SK-N-SH (cell line): ENCODE measurements at regions not wholly inside any gene's neighbourhood (a gene's known extent, or its start where the extent isn't known, plus 50 kb on each side); places are given as distances from the start of the nearest gene placed in this dataset.

Experiments
- CTCF ChIA-PET: fragments of 300-600, 350-600 bp; formaldehyde crosslinking; extraction: SDS; loops from one replicate; lab custom pipeline; 2021; lab: Yijun Ruan, JAX
- POLR2A ChIA-PET: fragments of 350-600 bp; sonication (Branson Sonifier 250); formaldehyde crosslinking; extraction: SDS; loops from one replicate; lab custom pipeline; 2020; ENCODE audit warnings: antibody characterized with exemption, inconsistent platforms; lab: Yijun Ruan, JAX
- DNase-seq: peaks from one replicate; pipeline ENCODE4 v3.0.0; 2012
- H2AFZ ChIP-seq: fragments of 200-600 bp; sonication (generic); 2 replicates; pipeline ENCODE4 v1.8.1; 2016; ENCODE audit warnings: antibody characterized with exemption, mild to moderate bottlenecking, low read depth
- H3F3A ChIP-seq: fragments of 200-600 bp; sonication (generic); replicated peaks from 2 replicates; pipeline ENCODE3; 2016; ENCODE audit warnings: antibody characterized with exemption, mild to moderate bottlenecking; ENCODE audit not compliant: insufficient read depth
- H3K27ac ChIP-seq, 2 experiments: fragments of 200-500 bp in 1 of 2; fragments of 200-600 bp in 1 of 2; sonication (Bioruptor generic) in 1 of 2; sonication (generic), shearing (Covaris generic) in 1 of 2; 2 replicates each; pipeline versions ENCODE4 v1.5.1 to v1.6.1; 2014 to 2016; ENCODE audit warnings: low read depth in 2 of 2, inconsistent platforms in 1 of 2, low read length in 1 of 2, mild to moderate bottlenecking in 1 of 2, mixed read lengths in 1 of 2
- H3K27me3 ChIP-seq: fragments of 200-600 bp; sonication (generic), shearing (Covaris generic); 2 replicates; pipeline ENCODE4 v1.6.1; 2016; ENCODE audit warnings: mixed run types; ENCODE audit not compliant: insufficient read depth
- H3K36me3 ChIP-seq, 2 experiments: fragments of 200-500 bp in 1 of 2; fragments of 200-600 bp in 1 of 2; sonication (Bioruptor generic) in 1 of 2; sonication (generic) in 1 of 2; replicated peaks in 1 of 2; 2 replicates each; pipeline versions ENCODE3 to v1.5.1; 2014 to 2016; ENCODE audit warnings: low read length in 1 of 2, mild to moderate bottlenecking in 1 of 2; ENCODE audit not compliant: insufficient read depth in 2 of 2, control insufficient read depth in 1 of 2
- H3K4me1 ChIP-seq, 2 experiments: fragments of 200-500 bp in 1 of 2; fragments of 200-600 bp in 1 of 2; sonication (Bioruptor generic) in 1 of 2; sonication (generic), shearing (Covaris generic) in 1 of 2; 2 replicates each; pipeline versions ENCODE4 v1.5.1 to v1.6.1; 2014 to 2016; ENCODE audit warnings: low read depth in 1 of 2, low read length in 1 of 2, mixed run types in 1 of 2; ENCODE audit not compliant: insufficient read depth in 2 of 2, control insufficient read depth in 1 of 2
- H3K4me2 ChIP-seq: fragments of 200-600 bp; sonication (generic), shearing (Covaris generic); 2 replicates; pipeline ENCODE4 v1.6.1; 2017; ENCODE audit warnings: mixed run types
- H3K4me3 ChIP-seq, 2 experiments: fragments of 200-500 bp in 1 of 2; fragments of 200-600 bp in 1 of 2; sonication (Bioruptor generic) in 1 of 2; sonication (generic), shearing (Covaris generic) in 1 of 2; 2 replicates each; pipeline versions ENCODE4 v1.5.1 to v1.8.1; 2014 to 2016; ENCODE audit warnings: low read depth in 2 of 2, inconsistent platforms in 1 of 2, low read length in 1 of 2, mild to moderate bottlenecking in 1 of 2, mixed read lengths in 1 of 2, moderate library complexity in 1 of 2
- H3K79me2 ChIP-seq: fragments of 200-600 bp; sonication (generic); 2 replicates; pipeline ENCODE4 v1.8.1; 2017; ENCODE audit warnings: mild to moderate bottlenecking; ENCODE audit not compliant: insufficient read depth
- H3K9ac ChIP-seq: fragments of 200-600 bp; sonication (generic); 2 replicates; pipeline ENCODE4 v1.6.1; 2017; ENCODE audit warnings: mixed run types
- H3K9me2 ChIP-seq: fragments of 200-600 bp; sonication (generic); 2 replicates; pipeline ENCODE4 v1.6.1; 2017; ENCODE audit warnings: mixed run types
- H3K9me3 ChIP-seq: fragments of 200-600 bp; sonication (generic); 2 replicates; pipeline ENCODE4 v1.6.1; 2017; ENCODE audit warnings: mixed run types, mild to moderate bottlenecking, moderate library complexity
- H4K20me1 ChIP-seq: fragments of 200-600 bp; sonication (generic); 2 replicates; pipeline ENCODE4 v1.6.1; 2017; ENCODE audit warnings: mild to moderate bottlenecking, mixed run types; ENCODE audit not compliant: insufficient read depth
- CHD2 ChIP-seq: fragments of 150-350 bp; IDR thresholded peaks from 2 replicates; pipeline ENCODE4 v1.6.1; 2018; ENCODE audit warnings: low read length; ENCODE audit not compliant: partially characterized antibody
- ELF1 ChIP-seq: IDR thresholded peaks from 2 replicates; pipeline ENCODE4 v1.4.0; 2012
- FOXJ3 ChIP-seq: sonication (generic); formaldehyde crosslinking; IDR thresholded peaks from 2 replicates; pipeline ENCODE4 v1.5.1; 2020; ENCODE audit warnings: mild to moderate bottlenecking, missing genetic modification reagents
- FOXM1 ChIP-seq: IDR thresholded peaks from 2 replicates; pipeline ENCODE4 v1.4.0; 2012; ENCODE audit warnings: low read depth, mild to moderate bottlenecking
- MAX ChIP-seq: IDR thresholded peaks from 2 replicates; pipeline ENCODE4 v1.4.0; 2012; ENCODE audit warnings: low read depth
- MEF2A ChIP-seq: IDR thresholded peaks from 2 replicates; pipeline ENCODE4 v1.4.0; 2012; ENCODE audit warnings: low read depth, borderline replicate concordance
- NFIC ChIP-seq: IDR thresholded peaks from 2 replicates; pipeline ENCODE4 v1.4.0; 2012; ENCODE audit warnings: borderline replicate concordance
- PBX3 ChIP-seq: IDR thresholded peaks from 2 replicates; pipeline ENCODE4; 2012
- RAD21 ChIP-seq: IDR thresholded peaks from 2 replicates; pipeline ENCODE4 v1.6.1; 2012; ENCODE audit warnings: mild to moderate bottlenecking, low read length
- REST ChIP-seq: IDR thresholded peaks from 2 replicates; pipeline ENCODE4 v1.6.1; 2012; ENCODE audit warnings: mild to moderate bottlenecking, low read depth, low read length, moderate library complexity
- RFX5 ChIP-seq: IDR thresholded peaks from 2 replicates; pipeline ENCODE4 v1.6.1; 2012; ENCODE audit warnings: mild to moderate bottlenecking, improper control_type of control experiment, low read length
- RXRA ChIP-seq: IDR thresholded peaks from 2 replicates; pipeline ENCODE4 v1.4.0; 2012; ENCODE audit warnings: low read depth, mild to moderate bottlenecking, borderline replicate concordance
- SIN3A ChIP-seq: IDR thresholded peaks from 2 replicates; pipeline ENCODE4 v1.6.1; 2012; ENCODE audit warnings: low read depth, mild to moderate bottlenecking, low read length, moderate library complexity, borderline replicate concordance
- SMC3 ChIP-seq: IDR thresholded peaks from 2 replicates; pipeline ENCODE4 v1.6.1; 2012; ENCODE audit warnings: low read depth, low read length, improper control_type of control experiment
- TAF1 ChIP-seq: IDR thresholded peaks from 2 replicates; pipeline ENCODE4 v1.6.1; 2012; ENCODE audit warnings: low read depth, mild to moderate bottlenecking, low read length, moderate library complexity, borderline replicate concordance
- TCF12 ChIP-seq: IDR thresholded peaks from 2 replicates; pipeline ENCODE4 v1.4.0; 2012
- TEAD4 ChIP-seq: IDR thresholded peaks from 2 replicates; pipeline ENCODE4 v1.4.0; 2012; ENCODE audit warnings: mild to moderate bottlenecking, borderline replicate concordance; ENCODE audit not compliant: insufficient read depth
- USF1 ChIP-seq: IDR thresholded peaks from 2 replicates; pipeline ENCODE4 v1.4.0; 2012; ENCODE audit warnings: low read depth, borderline replicate concordance
- USF2 ChIP-seq: fragments of 150-350 bp; IDR thresholded peaks from 2 replicates; pipeline ENCODE4 v1.6.1; 2017; ENCODE audit warnings: antibody characterized with exemption, low read length, low read depth, borderline replicate concordance
- WGBS: methylation state at CpG from one replicate; pipeline ENCODE4 v1.1.6; 2017; ENCODE audit warnings: low lambda C conversion rate; 5-methylcytosine and 5-hydroxymethylcytosine counted together

- no peak for TF ChIP-seq USF2
- TF ChIP-seq RAD21, result no peak
- no peak for TF ChIP-seq ELF1
- TF ChIP-seq, all 33 proteins: peak for 0
Observed at GRCh38 chr4:181018472-181018871, 1224.7 kb upstream of the TENM3 start (continued).

GRCh38 chr4:181018913-181019312, 1224.3 kb upstream of the TENM3 start:
- WGBS, result 62% methylated on average over 5 of the region's 5 CpGs
- CTCF ChIA-PET, result no interaction called here
- TF ChIP-seq MAX, result no peak
- TF ChIP-seq RFX5, result no peak
- TF ChIP-seq MEF2A, result no peak
- no peak for TF ChIP-seq CHD2
- Histone ChIP-seq H3K36me3 (no peaks in the 10 kb centered on the region), H3K9ac (no peak overlapping the region), H2AFZ (no peak overlapping the region), H3K4me2 (no peak overlapping the region), H3F3A (no peaks in the 10 kb centered on the region), H3K4me3 (no peak overlapping the region), H3K27ac (no peak overlapping the region), H4K20me1 (no peaks in the 10 kb centered on the region), H3K4me1 (no peaks in the 10 kb centered on the region), H3K9me2 (no peaks in the 10 kb centered on the region), H3K79me2 (no peaks in the 10 kb centered on the region), H3K27me3 (no peaks in the 10 kb centered on the region), H3K9me3 (no peaks in the 10 kb centered on the region)
- POLR2A ChIA-PET, result no interaction called here
- no peak for DNase-seq

GRCh38 chr4:181020456-181020855, 1222.7 kb upstream of the TENM3 start:
- Histone ChIP-seq H3K4me2 (no peak overlapping the region), H2AFZ (no peak overlapping the region), H3K4me3 (no peak overlapping the region), H3K27ac (no peak overlapping the region), H3K9me3 (no peaks in the 10 kb centered on the region), H3K79me2 (no peaks in the 10 kb centered on the region), H3K27me3 (no peaks in the 10 kb centered on the region), H3F3A (no peaks in the 10 kb centered on the region), H4K20me1 (no peaks in the 10 kb centered on the region), H3K36me3 (no peaks in the 10 kb centered on the region), H3K9ac (no peak overlapping the region), H3K9me2 (no peaks in the 10 kb centered on the region), H3K4me1 (no peaks in the 10 kb centered on the region)
- CTCF ChIA-PET, result interaction anchor here (0.6 kb wide), 1 partner anchor 130 kb away, joined by 3 read pairs; no protein-coding TSS in a partner anchor
- POLR2A ChIA-PET, result no interaction called here
- WGBS, result 20% methylated on average over 3 of the region's 3 CpGs
- no peak for DNase-seq
- TF ChIP-seq TAF1, result no peak
- no peak for TF ChIP-seq USF1
- no peak for TF ChIP-seq NFIC
- TF ChIP-seq TCF12, result no peak
- TF ChIP-seq ELF1, result no peak
- no peak for TF ChIP-seq RXRA
- TF ChIP-seq SMC3, result no peak
- TF ChIP-seq REST, result no peak
- no peak for TF ChIP-seq PBX3
- TF ChIP-seq SIN3A, result no peak
- TF ChIP-seq FOXJ3 (CRISPR knock-in tag), result no peak
- TF ChIP-seq TEAD4, result no peak
- no peak for TF ChIP-seq USF2
- no peak for TF ChIP-seq FOXM1
- no peak for TF ChIP-seq MAX
- TF ChIP-seq MEF2A, result no peak
